K562 (cell line): ENCODE measurements at regions not wholly inside any gene's neighbourhood (a gene's known extent, or its start where the extent isn't known, plus 50 kb on each side); places are given as distances from the start of the nearest gene placed in this dataset.

Experiments
- ATAC-seq: fragments of 200-7000 bp; cut with Tn5 transposase; 3 replicates; pipeline ENCODE4 v1.9.1; 2020; ENCODE audit warnings: moderate library complexity
- BruUV-seq: library from RNA; stranded (reverse); fragments of 400-500 nt; replicated peaks from 2 replicates; lab custom pipeline; 2021; lab: Mats Ljungman, UMichigan
- CTCF ChIA-PET: fragments of 300-600 bp; formaldehyde crosslinking; extraction: SDS; loops from one replicate; lab custom pipeline; 2021; ENCODE audit warnings: low intra/inter-chr PET ratio; lab: Yijun Ruan, JAX
- POLR2A ChIA-PET: fragments of 300-600, 350-650 bp; sonication (Branson Sonifier 250); formaldehyde crosslinking; extraction: SDS; loops from one replicate; lab custom pipeline; 2021; ENCODE audit warnings: antibody characterized with exemption, inconsistent platforms; lab: Yijun Ruan, JAX
- DNase-seq, 4 experiments: peaks; one replicate each; pipeline versions ENCODE4 v3.0.0 to v3.0.0-alpha.2; 2011 to 2018; ENCODE audit warnings: low spot score in 3 of 4, mixed read lengths in 3 of 4; ENCODE audit errors: extremely low read depth in 1 of 4
- FAIRE-seq: peaks from 2 replicates; lab custom pipeline; 2011; peaks lifted over from hg19 to GRCh38; lab: Jason Lieb, UNC
- H2AFZ ChIP-seq: 2 replicates; pipeline ENCODE4 v1.6.0; 2011; ENCODE audit warnings: low read depth, low read length, control low read depth, inconsistent platforms
- H3K27ac ChIP-seq: fragments of 200-600 bp; 3 replicates; pipeline ENCODE4 v1.8.0; 2011; ENCODE audit warnings: low read depth, mild to moderate bottlenecking, control low read depth, inconsistent platforms, low read length, moderate library complexity, mixed read lengths; ENCODE audit errors: extremely low read depth
- H3K27me3 ChIP-seq, 2 experiments: fragments of 300-600 bp in 1 of 2; 2 replicates in 1 of 2; 3 replicates in 1 of 2; pipeline versions ENCODE4 v1.6.0 to v1.8.0; 2011; ENCODE audit warnings: inconsistent platforms in 2 of 2, low read length in 2 of 2, mild to moderate bottlenecking in 1 of 2, mixed read lengths in 1 of 2, moderate library complexity in 1 of 2; ENCODE audit not compliant: control insufficient read depth in 2 of 2, insufficient read depth in 2 of 2
- H3K36me3 ChIP-seq: fragments of 300-600 bp; 3 replicates; pipeline ENCODE4 v1.8.0; 2011; ENCODE audit warnings: mild to moderate bottlenecking, low read length, inconsistent platforms; ENCODE audit not compliant: control insufficient read depth, insufficient read depth
- H3K4me1 ChIP-seq, 2 experiments: fragments of 200-600 bp in 1 of 2; replicated peaks in 1 of 2; 2 replicates in 1 of 2; 3 replicates in 1 of 2; pipeline versions ENCODE4 v1.5.1 to v1.8.0; 2011; ENCODE audit warnings: inconsistent platforms in 2 of 2, low read length in 2 of 2, mild to moderate bottlenecking in 1 of 2, mixed read lengths in 1 of 2, moderate library complexity in 1 of 2; ENCODE audit not compliant: control insufficient read depth in 2 of 2, insufficient read depth in 2 of 2
- H3K4me2 ChIP-seq: 2 replicates; pipeline ENCODE4 v1.6.1; 2011; ENCODE audit warnings: low read length, control low read depth, inconsistent platforms, mixed read lengths; ENCODE audit not compliant: insufficient read depth
- H3K4me3 ChIP-seq: fragments of 200-600 bp; sonication (generic), shearing (Covaris generic); 2 replicates; pipeline ENCODE4 v1.5.1; 2016; ENCODE audit warnings: control low read depth, inconsistent platforms
- H3K79me2 ChIP-seq: fragments of 200-600 bp; 3 replicates; pipeline ENCODE4 v1.8.0; 2011; ENCODE audit warnings: low read length, inconsistent platforms; ENCODE audit not compliant: control insufficient read depth, insufficient read depth
- H3K9ac ChIP-seq, 2 experiments: 2 replicates each; pipeline versions ENCODE4 v1.6.0 to v1.6.1; 2011; ENCODE audit warnings: low read depth in 2 of 2, low read length in 2 of 2, control low read depth in 1 of 2, inconsistent platforms in 1 of 2, mild to moderate bottlenecking in 1 of 2, mixed read lengths in 1 of 2; ENCODE audit not compliant: insufficient read depth in 1 of 2
- H3K9me1 ChIP-seq: one replicate; pipeline ENCODE4 v1.6.0; 2011; ENCODE audit warnings: inconsistent platforms, mild to moderate bottlenecking, low read length, moderate library complexity; ENCODE audit not compliant: control insufficient read depth, insufficient read depth
- H3K9me3 ChIP-seq: replicated peaks from 2 replicates; pipeline ENCODE4 v1.5.1; 2011; ENCODE audit warnings: low read depth, low read length, inconsistent platforms; ENCODE audit not compliant: control insufficient read depth, insufficient read depth
- H4K20me1 ChIP-seq: replicated peaks from 2 replicates; pipeline ENCODE4 v1.6.1; 2011; ENCODE audit warnings: low read length, inconsistent platforms, mixed read lengths; ENCODE audit not compliant: control insufficient read depth, insufficient read depth
- NR1H2 ChIP-seq: sonication (generic); formaldehyde crosslinking; IDR thresholded peaks from 2 replicates; pipeline ENCODE4 v1.4.0; 2020; ENCODE audit warnings: mild to moderate bottlenecking, missing genetic modification reagents
- TGIF2 ChIP-seq: sonication (generic); formaldehyde crosslinking; IDR thresholded peaks from 2 replicates; pipeline ENCODE4 v1.8.1; 2022; ENCODE audit warnings: mild to moderate bottlenecking, missing genetic modification reagents, moderate library complexity
- U2AF2 ChIP-seq: fragments of 200-400 bp; formaldehyde crosslinking; optimal IDR thresholded peaks from 2 replicates; pipeline ENCODE3; 2017; ENCODE audit warnings: low read depth, mild to moderate bottlenecking, low read length
- XRCC5 ChIP-seq: fragments of 200-400 bp; formaldehyde crosslinking; IDR thresholded peaks from 2 replicates; pipeline ENCODE4 v1.6.1; 2017; ENCODE audit warnings: low read depth, mild to moderate bottlenecking, low read length
- ZNF277 ChIP-seq: fragments of 250-450 bp; sonication (Bioruptor Pico); IDR thresholded peaks from 2 replicates; pipeline ENCODE4 v1.8.0; 2022; ENCODE audit warnings: inconsistent platforms, mild to moderate bottlenecking, moderate library complexity, borderline replicate concordance
- ZNF316 ChIP-seq: fragments of 450-650 bp; IDR thresholded peaks from 2 replicates; pipeline ENCODE4 v1.6.1; 2016
- ZNF511 ChIP-seq: sonication (generic); formaldehyde crosslinking; IDR thresholded peaks from 2 replicates; pipeline ENCODE4 v1.8.0; 2022; ENCODE audit warnings: mild to moderate bottlenecking, missing genetic modification reagents
- WGBS: fragments of 100-300 bp; shearing (Covaris generic); methylation state at CpG from one replicate; pipeline ENCODE4 v1.1.6; 2016; ENCODE audit warnings: low coverage, mixed read lengths; ENCODE audit not compliant: insufficient coverage; ENCODE audit errors: missing lambda C conversion rate; 5-methylcytosine and 5-hydroxymethylcytosine counted together
- in situ Hi-C: fragments of 300-500 bp; cut with MboI; formaldehyde crosslinking; loops from 4 replicates; pipeline ENCODE4 v1.15.0; 2018; ENCODE audit warnings: inconsistent platforms, mixed read lengths
- intact Hi-C: fragments of 100-400 bp; cut with micrococcal nuclease; formaldehyde crosslinking; loops from 2 replicates; pipeline ENCODE4 v1.14.2; 2022

- FAIRE-seq (no peak), ATAC-seq (no peak)
- in situ Hi-C loops, result loop anchor here (5.0 kb wide), 1 partner anchor 1525 kb away; no protein-coding TSS in a partner anchor
Observed at GRCh38 chr5:20212701-20213100, 224.7 kb upstream of the CDH18 start.

GRCh38 chr5:20166456-20166855 lies 178.5 kb upstream of the CDH18 start:
- Histone ChIP-seq H3K36me3 (no peaks in the 10 kb centered on the region), H3K27ac (no peak overlapping the region), H3K27me3 (no peaks in the 10 kb centered on the region), H3K4me2 (no peak overlapping the region), H3K9me3 (no peaks in the 10 kb centered on the region), H3K4me3 (no peak overlapping the region), H3K79me2 (no peaks in the 10 kb centered on the region), H3K9ac (no peak overlapping the region), H2AFZ (no peak overlapping the region), H3K4me1 (no peaks in the 10 kb centered on the region), H3K9me1 (no peaks in the 10 kb centered on the region), H4K20me1 (no peaks in the 10 kb centered on the region)
- WGBS, result 1% methylated on average over 4 of the region's 4 CpGs
- no peak for ATAC-seq
- DNase-seq, result no peak
- intact Hi-C loops, result no loop called here
- ChIA-PET POLR2A (interaction anchor here (0.6 kb wide), 1 partner anchor 365 kb away, joined by 3 read pairs; no protein-coding TSS in a partner anchor), CTCF (no interaction called here)
- TF ChIP-seq TGIF2 (CRISPR knock-in tag) (no peak), XRCC5 (no peak), ZNF511 (CRISPR knock-in tag) (no peak), U2AF2 (no peak), NR1H2 (CRISPR knock-in tag) (no peak)
- BruUV-seq, result no TSS peak
- in situ Hi-C loops, result no loop called here
- FAIRE-seq, result no peak

More at GRCh38 chr5:20212701-20213100, 224.7 kb upstream of the CDH18 start:
- TF ChIP-seq ZNF277 (CRISPR knock-in tag) (no peak), ZNF316 (0 out of 2 replicates have a peak, but pooled peaks have one; percentile 32)
- Histone ChIP-seq H3K27ac (no peak overlapping the region), H3K36me3 (no peaks in the 10 kb centered on the region), H3K4me3 (no peak overlapping the region), H3K9me1 (no peaks in the 10 kb centered on the region), H3K9ac (no peak overlapping the region), H3K4me2 (no peak overlapping the region), H3K79me2 (no peaks in the 10 kb centered on the region), H4K20me1 (no peaks in the 10 kb centered on the region), H2AFZ (no peak overlapping the region), H3K4me1 (no peaks in the 10 kb centered on the region), H3K27me3 (no peaks in the 10 kb centered on the region), H3K9me3 (no peaks in the 10 kb centered on the region)
- ChIA-PET CTCF (no interaction called here), POLR2A (no interaction called here)
- no TSS peak for BruUV-seq
- no peak for DNase-seq
- intact Hi-C loops, result no loop called here
